ENCODE measurements at regions not wholly inside any gene's neighbourhood (a gene's known extent, or its start where the extent isn't known, plus 50 kb on each side); places are given as distances from the start of the nearest gene placed in this dataset.

DNA sequence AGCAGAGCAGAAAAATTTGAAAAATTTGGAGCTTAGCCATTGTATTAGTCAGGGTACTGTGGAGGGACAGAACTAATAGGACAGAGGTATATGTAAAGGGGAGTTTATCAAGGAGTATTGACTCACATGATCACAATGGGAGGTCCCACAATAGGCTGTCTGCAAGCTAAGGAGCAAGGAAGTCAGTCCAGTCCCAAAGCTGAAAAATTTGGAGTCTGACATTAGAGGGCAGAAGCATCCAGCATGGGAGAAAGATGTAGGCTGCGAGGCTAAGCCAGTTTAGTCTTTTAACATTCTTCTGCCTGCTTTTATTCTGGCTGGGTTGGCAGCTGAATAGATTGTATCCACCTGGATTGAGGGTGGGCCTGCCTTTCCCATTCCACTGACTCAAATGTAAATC lies 82.0 kb downstream of the SMPDL3A start:
- TF ChIP-seq CTCF (conservative IDR thresholded peaks at IDR 0.05; ENCODE audit: low read depth in 2 of 2) (peak in 1 of 2 experiments; percentile 38; a peak in 2 of 4 replicates), CREB1 (CRISPR knock-in tag; IDR thresholded peaks at IDR 0.05; ENCODE audit: low read depth) (no peak), POLR2AphosphoS5 (IDR thresholded peaks at IDR 0.05; ENCODE audit: low read depth) (no peak), EZH2phosphoT487 (IDR thresholded peaks at IDR 0.05; ENCODE audit: unreplicated experiment) (no peak), JUNB (IDR thresholded peaks at IDR 0.05; ENCODE audit: unreplicated experiment) (no peak), EZH2 (IDR thresholded peaks at IDR 0.05; ENCODE audit: low read depth, unreplicated experiment) (no peak)
